ENCODE measurements at regions not wholly inside any gene's neighbourhood (a gene's known extent, or its start where the extent isn't known, plus 50 kb on each side); places are given as distances from the start of the nearest gene placed in this dataset.

- H3K79me2 ChIP-seq (ENCODE audit: insufficient read depth, low read length): no peaks in the 10 kb centered on the region
- H3K4me2 ChIP-seq (ENCODE audit: insufficient read depth, insufficient read length, low read length): no peak overlapping the region
- Mint-ChIP-seq H3K36me3 (ENCODE audit: insufficient read depth in 1 of 3, low read depth in 3 of 3) (peaks cover 4 to 12% (median 9%) of the 10 kb centered on the region in 3 experiments; a peak in 6 of 7 replicates), H3K9me3 (peaks cover 6 to 9% of the 10 kb centered on the region in 2 experiments), H3K27ac (no peak overlapping the region), H3K27me3 (ENCODE audit: low read depth) (no peaks in the 10 kb centered on the region; the same call in 1 of the 2 replicates), H3K4me1 (peaks cover 20 to 23% of the 10 kb centered on the region in 2 experiments), H3K4me3 (no peak overlapping the region)
- H3K79me1 ChIP-seq (ENCODE audit: insufficient read depth, low read depth, low read length, poor library complexity, severe bottlenecking): no peaks in the 10 kb centered on the region
- DNase-seq: no peak
- H2BK20ac ChIP-seq (ENCODE audit: low read depth, low read length, poor library complexity, severe bottlenecking): no peak overlapping the region
- no peak overlapping the region for H2BK15ac ChIP-seq (ENCODE audit: low read depth, low read length)
- H2BK120ac ChIP-seq (ENCODE audit: low read depth, low read length, poor library complexity, severe bottlenecking): no peak overlapping the region
- no peak overlapping the region for H2BK12ac ChIP-seq (ENCODE audit: insufficient read length, low read depth, low read length)
- no peak overlapping the region for H2AK5ac ChIP-seq (ENCODE audit: insufficient read length, low read length)
- H3K56ac ChIP-seq (ENCODE audit: insufficient read length, low read depth, low read length): no peak overlapping the region
- no peaks in the 10 kb centered on the region for H4K20me1 ChIP-seq (ENCODE audit: control insufficient read depth, insufficient read depth, insufficient read length)
- H4K5ac ChIP-seq (ENCODE audit: insufficient read length, low read depth, low read length): no peak overlapping the region
- no peak for TF ChIP-seq CTCF (conservative IDR thresholded peaks at IDR 0.05)
- no peak overlapping the region for H2AFZ ChIP-seq (ENCODE audit: low read length)
- no peaks in the 10 kb centered on the region for H3K27me3 ChIP-seq (ENCODE audit: insufficient read depth, low read length)
- H2BK5ac ChIP-seq (ENCODE audit: insufficient read length, low read length): no peak overlapping the region
- peaks cover 3% of the 10 kb centered on the region; the same call in 1 of the 2 replicates for H3K4me1 ChIP-seq (ENCODE audit: insufficient read depth, low read length)
- no peaks in the 10 kb centered on the region for H3K23me2 ChIP-seq (ENCODE audit: insufficient read length, low read depth, low read length, poor library complexity, severe bottlenecking)
- no peak overlapping the region for H3K18ac ChIP-seq (ENCODE audit: insufficient read length, low read depth, low read length)
- H3K9me3 ChIP-seq (ENCODE audit: control insufficient read depth, low read depth, low read length): no peaks in the 10 kb centered on the region
- no peak overlapping the region for H4K91ac ChIP-seq (ENCODE audit: insufficient read length, low read depth, low read length)
- H3K23ac ChIP-seq (ENCODE audit: insufficient read length, low read depth, low read length): no peak overlapping the region
- no peak overlapping the region for H3K9ac ChIP-seq (ENCODE audit: extremely low read depth, insufficient read length, low read length)
- H3K27ac ChIP-seq (ENCODE audit: insufficient read length, low read depth, low read length): no peak overlapping the region
- no peak overlapping the region for H3K14ac ChIP-seq (ENCODE audit: insufficient read depth, low read length)
- no peak overlapping the region for H4K8ac ChIP-seq (replicated peaks; ENCODE audit: insufficient read length, low read depth, low read length)
- no peak overlapping the region for H3K4ac ChIP-seq (ENCODE audit: low read depth, low read length)
- H3T11ph ChIP-seq (ENCODE audit: low read length): no peak overlapping the region
Observed at GRCh38 chr3:31064021-31064420, 169.6 kb upstream of the GADL1 start.
